ENCODE measurements at regions not wholly inside any gene's neighbourhood (a gene's known extent, or its start where the extent isn't known, plus 50 kb on each side); places are given as distances from the start of the nearest gene placed in this dataset.
A peak's percentile ranks its signal among the peaks of the same experiment; 100 is the strongest.

DNA sequence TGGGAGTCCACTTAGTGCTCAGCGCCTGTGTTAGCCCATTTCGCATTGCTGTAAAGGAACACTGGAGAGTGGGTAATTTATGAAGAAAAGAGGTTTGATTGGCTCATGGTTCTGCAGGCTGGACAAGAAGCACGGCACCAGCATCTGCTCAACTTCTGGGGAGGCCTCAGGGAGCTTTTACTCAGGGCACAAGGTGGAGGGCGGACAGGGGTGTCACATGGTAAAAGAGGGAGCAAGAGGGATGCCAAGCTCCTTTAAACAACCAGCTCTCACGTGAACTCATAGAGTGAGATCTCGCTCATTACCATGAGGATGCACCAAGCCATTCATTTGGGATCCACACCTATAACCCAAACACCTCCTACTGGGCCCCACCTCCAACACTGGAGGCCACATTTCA lies 181.4 kb upstream of the TLE3 start:
- no peak for DNase-seq (ENCODE audit: low spot score)

- no peak for DNase-seq (ENCODE audit: low spot score)
These were observed 180.9 kb upstream of the TLE3 start for GRCh38 chr15:70278644-70279043.

- DNase-seq (ENCODE audit: low spot score) = no peak
These were observed 179.8 kb upstream of the TLE3 start for GRCh38 chr15:70277556-70277955.

- DNase-seq (ENCODE audit: low spot score) = no peak
These were observed 178.7 kb upstream of the TLE3 start for GRCh38 chr15:70276401-70276800.

DNA sequence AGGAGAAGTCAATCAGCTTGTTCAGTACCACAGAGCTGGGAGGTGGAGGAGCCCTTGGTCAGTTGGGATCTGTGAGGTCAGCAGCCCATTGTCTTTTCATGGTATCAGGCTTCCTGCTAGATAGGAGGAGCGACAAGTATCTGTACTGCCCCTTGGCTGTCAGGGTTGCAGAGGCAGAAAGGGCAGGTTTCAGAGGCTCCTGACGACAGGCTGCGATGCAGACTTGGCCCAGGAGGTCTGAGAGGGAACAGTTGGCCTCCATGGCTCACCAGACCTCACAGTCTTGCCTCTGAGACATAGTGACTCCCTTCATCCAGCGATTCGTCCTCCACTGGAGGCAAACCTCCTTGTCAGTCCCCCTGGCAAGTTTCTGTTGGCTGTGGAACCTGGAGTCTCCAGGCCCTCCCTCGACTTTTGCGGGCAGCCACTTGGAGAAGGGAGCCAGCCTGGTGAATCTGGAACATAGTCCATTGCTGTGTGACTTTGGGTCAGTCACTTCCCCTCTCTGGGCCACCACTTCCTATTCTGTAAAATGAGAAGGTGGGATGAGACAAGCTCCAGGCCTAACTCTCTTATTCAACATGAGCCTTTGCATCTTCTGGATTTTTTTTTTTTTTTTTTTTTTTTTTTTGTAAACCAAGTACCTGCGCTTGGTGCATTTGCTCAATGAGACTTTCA lies 177.9 kb upstream of the TLE3 start:
- no peak for DNase-seq (ENCODE audit: low spot score)

DNA sequence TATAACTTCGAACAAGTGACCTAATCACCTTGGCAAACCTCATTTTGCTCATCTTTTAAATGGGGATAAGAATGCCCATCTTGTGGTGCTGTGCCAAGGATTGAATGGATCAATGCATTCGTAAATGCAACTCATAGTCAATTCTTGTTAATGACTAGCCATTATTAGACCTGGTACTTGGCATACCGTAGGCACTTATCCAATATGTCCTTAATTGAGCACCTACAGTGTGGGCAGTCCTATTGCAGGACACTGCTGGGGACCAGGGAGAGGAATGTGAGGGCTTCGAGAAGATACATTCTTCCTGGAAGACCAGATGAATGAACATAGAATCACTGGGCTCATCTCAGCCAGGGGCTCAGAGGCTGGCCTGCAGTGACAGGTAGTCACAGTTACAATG lies 177.2 kb upstream of the TLE3 start:
- DNase-seq (ENCODE audit: low spot score) = no peak

DNA sequence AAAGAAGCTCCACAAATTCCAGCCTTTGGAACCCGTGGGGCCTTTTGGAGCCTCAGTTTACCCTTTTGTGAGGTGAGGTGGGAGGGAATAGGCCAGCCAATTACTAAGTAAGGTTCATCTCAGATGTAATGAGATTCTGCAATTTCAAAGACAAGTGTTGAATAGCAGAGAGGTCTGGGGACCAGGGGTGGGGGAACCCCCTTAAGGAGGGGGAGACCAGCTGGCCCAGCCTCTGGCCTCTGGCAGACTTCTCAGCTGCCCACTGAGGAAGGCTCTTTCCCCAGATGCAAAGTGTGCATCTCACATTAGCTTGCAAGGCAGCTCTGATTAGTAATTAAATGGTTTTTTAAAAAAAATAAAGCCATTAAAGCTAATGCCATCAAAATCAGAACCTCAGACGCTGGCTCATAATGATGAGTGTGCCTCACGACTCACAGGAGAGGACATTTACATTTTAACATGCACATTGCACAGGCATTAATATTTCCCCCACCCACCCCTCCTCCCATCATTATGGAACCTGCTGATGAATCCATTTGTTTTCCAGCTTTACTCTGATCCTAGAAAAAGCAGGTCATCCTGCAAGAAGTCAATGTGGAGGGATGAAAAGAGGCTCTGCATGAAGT lies 176.7 kb upstream of the TLE3 start:
- no peak for DNase-seq (ENCODE audit: low spot score)

GRCh38 chr15:70273808-70274207 lies 176.1 kb upstream of the TLE3 start:
- DNase-seq (ENCODE audit: low spot score) = no peak

GRCh38 chr15:70272565-70273355 lies 175.0 kb upstream of the TLE3 start:
- no peak for DNase-seq (ENCODE audit: low spot score)

DNA sequence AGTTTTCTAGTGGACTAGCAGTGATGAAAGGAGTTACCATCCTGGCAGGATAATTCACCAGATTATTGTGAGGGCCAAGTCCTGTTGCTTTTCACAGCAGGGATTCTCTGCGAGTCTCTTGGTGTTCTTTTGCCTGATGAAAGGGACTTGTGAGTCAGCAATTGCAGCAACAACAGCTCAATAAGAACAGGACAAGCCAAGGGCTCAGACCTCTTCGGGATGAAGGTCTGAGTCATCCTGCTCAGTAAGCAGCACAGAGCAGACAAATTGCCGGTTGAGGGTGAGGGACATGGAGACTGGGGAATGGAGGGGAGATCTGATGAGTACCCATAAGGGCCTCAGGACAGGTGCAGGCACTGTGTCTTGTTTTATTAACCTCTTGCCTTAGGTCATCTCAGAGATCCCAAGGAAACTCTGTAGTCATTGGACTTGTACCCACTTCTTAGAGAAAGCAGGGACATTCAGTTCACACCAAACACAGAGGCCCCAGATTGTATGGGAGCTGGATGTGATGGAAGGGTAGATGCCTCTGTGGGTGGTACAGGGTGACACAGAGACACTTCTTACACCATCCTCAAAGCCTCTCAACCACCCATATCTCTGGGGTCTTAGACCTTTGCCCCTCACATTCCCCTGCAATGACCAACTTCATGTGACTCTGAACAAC lies 173.8 kb upstream of the TLE3 start:
- peak; percentile 94 for DNase-seq (ENCODE audit: low spot score)

DNA sequence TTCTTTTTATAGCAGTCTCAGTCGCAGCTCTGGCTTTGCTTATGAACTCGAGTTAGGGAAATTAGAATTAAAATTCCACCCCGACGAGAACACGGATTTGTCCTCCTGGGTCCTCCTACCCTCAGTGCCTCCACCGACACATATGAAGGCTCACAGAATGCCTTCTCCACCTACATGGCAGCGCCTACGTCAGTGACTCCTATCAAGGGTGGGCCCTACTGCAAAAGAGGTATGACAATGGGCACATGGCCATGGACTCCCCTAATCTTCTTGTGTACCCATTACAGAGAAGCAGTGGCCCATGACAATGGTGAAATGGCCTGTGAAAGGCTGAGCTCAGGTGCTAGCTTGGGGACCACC lies 173.0 kb upstream of the TLE3 start:
- DNase-seq (ENCODE audit: low spot score) = no peak

GRCh38 chr15:70269991-70270751 lies 172.5 kb upstream of the TLE3 start:
- no peak for DNase-seq (ENCODE audit: low spot score)

GRCh38 chr15:70269311-70269911 lies 171.7 kb upstream of the TLE3 start:
- DNase-seq (ENCODE audit: low spot score) = no peak

GRCh38 chr15:70268698-70269251 lies 171.1 kb upstream of the TLE3 start:
- DNase-seq (ENCODE audit: low spot score) = no peak

DNA sequence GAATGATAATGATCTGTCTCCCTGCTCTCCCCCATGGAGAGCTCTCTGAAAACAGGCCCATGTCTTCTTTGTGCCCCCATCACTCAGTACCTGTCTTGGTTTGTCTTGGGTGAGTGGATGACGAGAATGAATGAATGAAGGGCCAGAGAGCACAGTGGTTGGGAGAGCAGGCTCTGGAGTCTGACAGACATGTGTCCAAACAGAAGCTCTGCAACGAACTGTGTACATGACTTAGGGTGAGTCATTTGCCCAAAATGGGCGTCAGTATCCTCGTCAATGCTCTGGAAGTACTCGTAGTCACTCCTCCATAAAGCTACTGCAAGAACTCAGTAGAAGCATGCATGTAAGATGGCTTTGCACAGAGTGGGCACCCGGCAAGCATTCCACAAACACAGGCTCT lies 170.2 kb upstream of the TLE3 start:
- no peak for DNase-seq (ENCODE audit: low spot score)

- no peak for DNase-seq (ENCODE audit: low spot score)
These were observed 169.6 kb upstream of the TLE3 start for GRCh38 chr15:70267306-70267705.

DNA sequence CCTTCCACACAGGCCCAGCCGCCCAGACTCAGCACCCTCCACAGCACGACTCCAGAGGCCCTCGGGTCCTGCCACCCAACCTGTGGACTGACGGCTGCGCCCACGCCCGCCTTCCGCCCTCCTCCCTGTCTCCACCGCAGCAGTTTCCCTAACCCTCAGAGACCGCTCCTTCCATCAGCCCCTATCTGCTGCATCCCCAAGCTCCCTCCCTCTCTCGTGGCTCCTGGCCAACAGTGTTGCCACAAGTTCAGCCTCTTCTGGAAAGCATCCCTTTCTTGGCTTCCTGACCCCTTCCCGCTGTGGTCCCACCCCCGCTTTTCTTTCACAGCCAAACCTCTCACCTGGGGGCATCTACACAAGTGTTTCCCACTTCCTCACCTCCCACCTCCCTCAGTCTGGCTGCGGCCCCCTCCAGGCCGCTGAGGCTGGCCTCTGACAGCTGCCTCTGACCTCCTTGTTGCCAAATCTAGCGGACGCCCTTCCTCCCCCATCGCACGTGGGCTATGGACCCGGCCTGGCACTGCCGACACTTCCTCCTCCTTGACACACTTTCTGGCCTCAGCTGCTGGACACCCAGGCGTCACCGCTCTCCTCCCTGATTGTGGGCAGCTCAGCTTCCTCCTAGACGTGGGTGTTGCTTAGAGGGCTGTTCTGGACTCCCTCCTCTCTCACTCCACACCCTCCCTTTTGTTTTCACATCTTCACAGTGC lies 168.8 kb upstream of the TLE3 start:
- no peak for DNase-seq (ENCODE audit: low spot score)

DNA sequence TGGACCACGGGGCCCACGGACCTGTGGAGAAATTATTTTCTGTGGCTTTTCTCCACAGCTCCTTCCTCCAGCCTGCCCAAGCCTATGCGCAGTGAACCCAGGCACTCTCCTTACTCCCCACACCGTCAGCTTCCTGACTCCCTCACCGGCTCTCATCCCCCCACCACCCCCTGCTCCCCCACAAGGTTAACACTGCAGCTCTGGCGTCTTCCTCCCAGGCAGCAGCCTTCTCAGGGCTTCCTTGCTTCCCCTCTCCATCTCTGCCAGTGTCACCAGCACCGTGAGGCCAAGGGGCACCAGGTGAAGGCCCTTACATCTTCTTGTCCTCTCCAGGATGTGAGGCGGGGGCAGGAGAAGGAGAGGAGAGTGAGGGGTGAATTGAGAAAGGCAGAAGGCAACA lies 168.3 kb upstream of the TLE3 start:
- no peak for DNase-seq (ENCODE audit: low spot score)

DNA sequence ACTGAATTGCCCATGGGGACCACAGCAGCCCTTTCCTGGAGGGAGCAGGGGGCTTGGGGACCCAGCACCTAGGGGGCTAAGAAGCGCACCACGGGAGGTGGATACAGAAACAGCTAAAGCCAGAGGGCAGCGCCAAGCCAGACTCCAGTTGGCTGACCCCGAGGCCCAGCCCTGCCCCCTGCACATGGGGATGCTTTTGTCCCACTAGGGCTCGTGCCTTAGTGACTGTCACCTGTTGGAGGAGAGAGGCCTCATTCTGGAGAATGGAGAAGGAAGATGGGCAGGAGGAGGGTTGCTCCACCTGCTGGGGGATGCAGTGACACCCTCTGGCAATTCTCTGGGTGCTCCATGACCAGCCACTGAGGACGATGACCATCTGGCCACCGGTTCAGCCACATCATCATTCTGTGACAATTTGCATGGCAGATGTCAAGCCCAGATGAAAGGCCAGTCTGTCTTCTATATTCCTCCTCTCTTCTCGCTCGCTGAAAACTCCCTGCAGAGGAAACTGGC lies 167.8 kb upstream of the TLE3 start:
- no peak for DNase-seq (ENCODE audit: low spot score)

DNA sequence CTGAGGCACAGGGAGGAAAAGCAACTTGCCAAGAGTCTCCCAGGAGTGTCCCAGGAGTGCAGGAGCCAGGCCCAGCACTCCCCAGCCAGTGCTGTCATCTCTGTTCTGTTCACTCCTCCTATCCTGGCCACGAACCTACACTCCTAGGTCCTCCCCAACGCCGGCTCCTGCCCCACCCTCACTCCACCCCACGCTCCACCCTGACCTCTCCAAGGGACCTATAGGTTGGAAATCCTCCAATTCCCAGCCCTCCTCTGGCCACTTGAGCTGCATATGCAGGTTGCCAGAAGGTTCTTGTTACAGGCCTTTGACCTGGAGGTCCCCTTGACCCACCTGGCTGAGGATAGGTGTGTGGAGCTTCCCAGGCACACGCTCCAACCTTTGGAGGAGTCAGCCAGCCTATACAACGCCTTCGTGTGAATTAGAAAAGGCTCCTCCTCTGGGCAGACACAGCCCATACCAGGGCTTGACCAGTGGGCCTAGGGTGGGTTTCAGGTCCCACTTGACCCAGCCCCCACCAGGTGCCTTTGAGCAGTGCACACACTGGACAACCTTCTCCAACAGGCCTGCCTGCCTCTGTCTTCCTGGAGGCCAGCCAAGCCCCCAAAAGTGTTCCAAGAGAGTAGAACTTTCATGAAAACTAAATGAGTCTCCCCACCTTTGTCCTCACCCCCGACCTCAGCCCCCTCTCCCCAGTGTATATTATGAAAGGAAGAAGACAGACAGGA lies 167.2 kb upstream of the TLE3 start:
- DNase-seq (ENCODE audit: low spot score) = no peak

All from AG20443 (cell line).